ENCODE measurements at regions not wholly inside any gene's neighbourhood (a gene's known extent, or its start where the extent isn't known, plus 50 kb on each side); places are given as distances from the start of the nearest gene placed in this dataset.

DNA sequence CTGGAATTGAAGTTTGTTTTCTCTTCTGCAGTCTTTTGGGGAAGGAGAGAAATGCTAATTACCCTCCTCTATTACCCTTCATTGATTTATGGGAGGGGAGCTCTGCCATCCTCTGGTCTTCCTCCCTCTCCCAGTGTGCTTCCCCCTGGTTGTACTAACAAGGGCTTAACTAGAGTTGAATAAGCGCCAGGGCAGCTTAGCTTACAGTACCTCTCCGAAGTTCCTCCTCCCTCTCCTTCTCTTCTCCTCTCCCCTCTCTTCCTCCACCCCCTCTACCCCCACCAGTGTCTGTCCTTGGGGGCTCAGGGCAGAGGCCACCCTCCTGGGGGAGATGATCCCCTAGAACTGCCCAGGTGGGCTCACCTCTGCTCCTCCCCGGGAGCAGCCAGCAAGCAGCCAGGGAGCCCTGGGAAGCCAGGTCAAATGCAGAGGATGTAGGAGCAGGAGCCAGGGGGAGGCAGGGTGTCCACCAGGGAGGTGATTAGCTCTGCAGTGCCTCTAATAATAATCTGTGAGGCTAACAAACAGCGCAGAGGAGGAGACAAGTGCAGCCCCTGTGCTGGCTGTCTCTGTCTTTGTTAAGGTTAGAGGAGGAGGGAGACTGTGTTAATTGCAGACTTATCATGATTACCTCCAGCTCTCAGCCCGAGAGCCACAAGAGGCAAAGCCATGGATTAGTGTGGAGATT, 191.6 kb upstream of the CADM1 start:
- H3K9me3 ChIP-seq (ENCODE audit: low read depth): no peaks in the 10 kb centered on the region
- H3K4me2 ChIP-seq (ENCODE audit: unreplicated experiment): no peak overlapping the region
- 21 to 23% methylated on average over 3 to 5 of the region's 5 CpGs for WGBS, 2 experiments (ENCODE audit: low coverage in 1 of 2, low lambda C conversion rate in 2 of 2, missing lambda C conversion rate in 2 of 2)
- no peaks in the 10 kb centered on the region for H3K36me3 ChIP-seq (ENCODE audit: low read depth)
- no peaks in the 10 kb centered on the region for H3K79me2 ChIP-seq (ENCODE audit: insufficient read depth)
- H3K27me3 ChIP-seq (replicated peaks; ENCODE audit: insufficient read depth): no peaks in the 10 kb centered on the region
- no peak overlapping the region for H3K4me3 ChIP-seq
- no peak for TF ChIP-seq EZH2 (IDR thresholded peaks at IDR 0.05; ENCODE audit: insufficient read depth, poor library complexity, severe bottlenecking)
- no peak for TF ChIP-seq EZH2phosphoT487 (IDR thresholded peaks at IDR 0.05; ENCODE audit: insufficient read depth, low read depth)
- no peaks in the 10 kb centered on the region for H3K9me2 ChIP-seq (ENCODE audit: insufficient read depth)
- H3K4me1 ChIP-seq (ENCODE audit: insufficient read depth): no peaks in the 10 kb centered on the region
- no peak for DNase-seq
- no peak overlapping the region for H3K27ac ChIP-seq
- no peak overlapping the region for H2AFZ ChIP-seq
- no peaks in the 10 kb centered on the region for H4K20me1 ChIP-seq (ENCODE audit: insufficient read depth)
- H3F3A ChIP-seq (ENCODE audit: insufficient read depth): no peaks in the 10 kb centered on the region
- in situ Hi-C loops (cut with MboI): no loop called here
- H3K9ac ChIP-seq: no peak overlapping the region

DNA sequence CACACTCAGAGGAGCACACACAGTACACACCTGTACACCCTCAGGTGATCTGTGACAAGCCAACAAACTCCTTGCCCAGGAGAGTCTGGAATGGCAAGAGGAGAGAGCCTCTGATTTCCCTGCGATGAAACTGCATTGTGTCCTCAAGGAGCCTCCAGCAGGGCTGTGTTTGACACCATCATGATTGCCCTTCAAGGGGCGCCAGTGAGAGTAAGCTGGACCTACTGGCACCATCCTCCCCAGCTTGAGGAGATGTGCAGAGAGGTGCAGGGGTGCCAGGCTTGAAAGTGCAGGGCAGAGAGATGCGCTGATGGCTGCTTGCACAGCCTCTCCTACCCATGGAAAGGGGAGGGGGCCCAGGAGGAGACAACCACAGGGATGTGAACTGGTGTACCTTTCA, 188.8 kb upstream of the CADM1 start:
- H3K27ac ChIP-seq: no peak overlapping the region
- no peaks in the 10 kb centered on the region for H3K9me2 ChIP-seq (ENCODE audit: insufficient read depth)
- no peaks in the 10 kb centered on the region for H4K20me1 ChIP-seq (ENCODE audit: insufficient read depth)
- in situ Hi-C loops (cut with MboI): no loop called here
- no peak overlapping the region for H3K4me3 ChIP-seq
- no peaks in the 10 kb centered on the region for H3K79me2 ChIP-seq (ENCODE audit: insufficient read depth)
- H2AFZ ChIP-seq: no peak overlapping the region
- WGBS, 2 experiments (ENCODE audit: low coverage in 1 of 2, low lambda C conversion rate in 2 of 2, missing lambda C conversion rate in 2 of 2): 41 to 61% methylated on average over 3 of the region's 3 CpGs
- no peaks in the 10 kb centered on the region for H3K27me3 ChIP-seq (replicated peaks; ENCODE audit: insufficient read depth)
- no peaks in the 10 kb centered on the region for H3K36me3 ChIP-seq (ENCODE audit: low read depth)
- no peak for TF ChIP-seq EZH2 (IDR thresholded peaks at IDR 0.05; ENCODE audit: insufficient read depth, poor library complexity, severe bottlenecking)
- TF ChIP-seq EZH2phosphoT487 (IDR thresholded peaks at IDR 0.05; ENCODE audit: insufficient read depth, low read depth): no peak
- H3K9ac ChIP-seq: no peak overlapping the region
- no peak for DNase-seq
- no peaks in the 10 kb centered on the region for H3F3A ChIP-seq (ENCODE audit: insufficient read depth)
- H3K4me1 ChIP-seq (ENCODE audit: insufficient read depth): no peaks in the 10 kb centered on the region
- no peaks in the 10 kb centered on the region for H3K9me3 ChIP-seq (ENCODE audit: low read depth)
- H3K4me2 ChIP-seq (ENCODE audit: unreplicated experiment): no peak overlapping the region

- H3K9me3 ChIP-seq (ENCODE audit: low read depth): no peaks in the 10 kb centered on the region
- no peaks in the 10 kb centered on the region for H3K4me1 ChIP-seq (ENCODE audit: insufficient read depth)
- no peak overlapping the region for H3K4me3 ChIP-seq
- WGBS, 2 experiments (ENCODE audit: low coverage in 1 of 2, low lambda C conversion rate in 2 of 2, missing lambda C conversion rate in 2 of 2): 33 to 42% methylated on average over 3 of the region's 3 CpGs
- in situ Hi-C loops (cut with MboI): no loop called here
- no peaks in the 10 kb centered on the region for H4K20me1 ChIP-seq (ENCODE audit: insufficient read depth)
- H3K9ac ChIP-seq: no peak overlapping the region
- H3K9me2 ChIP-seq (ENCODE audit: insufficient read depth): no peaks in the 10 kb centered on the region
- no peak for DNase-seq
- H3K36me3 ChIP-seq (ENCODE audit: low read depth): no peaks in the 10 kb centered on the region
- no peaks in the 10 kb centered on the region for H3K27me3 ChIP-seq (replicated peaks; ENCODE audit: insufficient read depth)
- no peaks in the 10 kb centered on the region for H3K79me2 ChIP-seq (ENCODE audit: insufficient read depth)
- H3F3A ChIP-seq (ENCODE audit: insufficient read depth): no peaks in the 10 kb centered on the region
- H3K4me2 ChIP-seq (ENCODE audit: unreplicated experiment): no peak overlapping the region
- H2AFZ ChIP-seq: no peak overlapping the region
- TF ChIP-seq EZH2 (IDR thresholded peaks at IDR 0.05; ENCODE audit: insufficient read depth, poor library complexity, severe bottlenecking): no peak
- no peak for TF ChIP-seq EZH2phosphoT487 (IDR thresholded peaks at IDR 0.05; ENCODE audit: insufficient read depth, low read depth)
- H3K27ac ChIP-seq: no peak overlapping the region
Observed at GRCh38 chr11:115691030-115691429, 186.8 kb upstream of the CADM1 start.

DNA sequence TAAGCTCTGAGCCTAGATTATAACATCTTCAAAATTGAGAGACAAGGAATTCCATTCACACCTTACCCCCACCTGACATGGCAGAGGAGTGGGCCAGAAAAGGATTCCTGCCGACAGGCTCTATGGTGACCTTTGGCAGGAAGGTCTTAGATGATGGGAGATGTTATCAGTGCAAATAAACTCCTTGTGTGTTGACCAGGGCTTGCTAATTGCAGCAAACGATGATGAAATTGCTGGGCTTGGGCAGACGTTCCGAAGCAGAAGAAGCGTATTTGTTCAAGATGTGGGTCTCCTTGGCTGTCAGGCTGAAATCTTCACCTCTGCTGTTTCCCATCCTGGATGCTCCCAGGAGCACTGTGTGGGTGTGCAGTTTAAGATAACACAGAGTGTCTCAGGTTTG, 183.7 kb upstream of the CADM1 start:
- no peak overlapping the region for H3K4me3 ChIP-seq
- TF ChIP-seq EZH2phosphoT487 (IDR thresholded peaks at IDR 0.05; ENCODE audit: insufficient read depth, low read depth): no peak
- TF ChIP-seq EZH2 (IDR thresholded peaks at IDR 0.05; ENCODE audit: insufficient read depth, poor library complexity, severe bottlenecking): no peak
- H3K9ac ChIP-seq: no peak overlapping the region
- no peaks in the 10 kb centered on the region for H3K9me3 ChIP-seq (ENCODE audit: low read depth)
- no peaks in the 10 kb centered on the region for H3K36me3 ChIP-seq (ENCODE audit: low read depth)
- H3K79me2 ChIP-seq (ENCODE audit: insufficient read depth): no peaks in the 10 kb centered on the region
- H3K27ac ChIP-seq: no peak overlapping the region
- WGBS, 2 experiments (ENCODE audit: low coverage in 1 of 2, low lambda C conversion rate in 2 of 2, missing lambda C conversion rate in 2 of 2): 23 to 32% methylated on average over 5 of the region's 5 CpGs
- DNase-seq: no peak
- H3F3A ChIP-seq (ENCODE audit: insufficient read depth): no peaks in the 10 kb centered on the region
- no peaks in the 10 kb centered on the region for H3K9me2 ChIP-seq (ENCODE audit: insufficient read depth)
- in situ Hi-C loops (cut with MboI): no loop called here
- H3K27me3 ChIP-seq (replicated peaks; ENCODE audit: insufficient read depth): no peaks in the 10 kb centered on the region
- no peak overlapping the region for H3K4me2 ChIP-seq (ENCODE audit: unreplicated experiment)
- H3K4me1 ChIP-seq (ENCODE audit: insufficient read depth): no peaks in the 10 kb centered on the region
- H4K20me1 ChIP-seq (ENCODE audit: insufficient read depth): no peaks in the 10 kb centered on the region
- H2AFZ ChIP-seq: no peak overlapping the region

DNA sequence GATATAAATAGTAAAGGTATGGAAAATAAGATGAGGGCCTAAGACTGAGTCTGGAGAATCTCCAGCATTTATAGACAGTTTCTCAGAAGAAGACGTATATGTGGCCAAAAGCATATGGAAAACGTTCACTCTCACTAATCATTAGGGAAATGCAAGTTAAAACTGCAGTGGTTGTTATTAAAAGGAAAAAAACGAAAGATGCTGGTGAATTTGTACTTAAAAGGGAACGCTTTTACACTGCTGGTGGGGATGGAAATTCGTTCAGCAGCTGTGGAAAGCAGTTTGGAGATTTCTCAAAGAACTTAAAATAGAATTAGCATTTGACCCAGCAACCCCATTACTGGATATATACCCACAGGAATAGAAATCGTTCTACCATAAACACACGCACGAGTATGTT, 180.5 kb upstream of the CADM1 start:
- no peak for DNase-seq
- Histone ChIP-seq H3K27me3 (replicated peaks; ENCODE audit: insufficient read depth) (no peaks in the 10 kb centered on the region), H3K27ac (no peak overlapping the region), H3K36me3 (ENCODE audit: low read depth) (no peaks in the 10 kb centered on the region), H3K79me2 (ENCODE audit: insufficient read depth) (no peaks in the 10 kb centered on the region), H2AFZ (no peak overlapping the region), H4K20me1 (ENCODE audit: insufficient read depth) (no peaks in the 10 kb centered on the region), H3F3A (ENCODE audit: insufficient read depth) (no peaks in the 10 kb centered on the region), H3K9me2 (ENCODE audit: insufficient read depth) (no peaks in the 10 kb centered on the region), H3K9ac (no peak overlapping the region), H3K4me1 (ENCODE audit: insufficient read depth) (no peaks in the 10 kb centered on the region), H3K4me3 (no peak overlapping the region), H3K4me2 (ENCODE audit: unreplicated experiment) (no peak overlapping the region), H3K9me3 (ENCODE audit: low read depth) (no peaks in the 10 kb centered on the region)
- in situ Hi-C loops (cut with MboI): no loop called here
- WGBS, 2 experiments (ENCODE audit: low coverage in 1 of 2, low lambda C conversion rate in 2 of 2, missing lambda C conversion rate in 2 of 2): 27% methylated on average over 8 of the region's 8 CpGs
- TF ChIP-seq EZH2 (IDR thresholded peaks at IDR 0.05; ENCODE audit: insufficient read depth, poor library complexity, severe bottlenecking) (no peak), EZH2phosphoT487 (IDR thresholded peaks at IDR 0.05; ENCODE audit: insufficient read depth, low read depth) (no peak)

All from GM23248 (cell line).